Chondrocyte (in vitro differentiated cells): ENCODE measurements at regions not wholly inside any gene's neighbourhood (a gene's known extent, or its start where the extent isn't known, plus 50 kb on each side); places are given as distances from the start of the nearest gene placed in this dataset.

ENCODE experiments used
- DNase-seq: peaks from one replicate; pipeline ENCODE4 v3.0.0; 2021; ENCODE audit warnings: mixed read lengths, low spot score
- H3K27ac Mint-ChIP-seq: one replicate; pipeline ENCODE4 v1.8.0; 2021; ENCODE audit warnings: mild to moderate bottlenecking, moderate library complexity, mixed read lengths; ENCODE audit not compliant: unreplicated experiment
- H3K27me3 Mint-ChIP-seq: 2 replicates; pipeline ENCODE4 v1.8.0; 2021; ENCODE audit warnings: low read depth, mixed read lengths
- H3K36me3 Mint-ChIP-seq: 2 replicates; pipeline ENCODE4 v1.8.0; 2021; ENCODE audit warnings: low read depth, mixed read lengths
- H3K4me1 Mint-ChIP-seq: 2 replicates; pipeline ENCODE4 v1.8.0; 2021; ENCODE audit warnings: low read depth, mild to moderate bottlenecking, mixed read lengths
- H3K4me3 Mint-ChIP-seq: one replicate; pipeline ENCODE4 v1.8.0; 2021; ENCODE audit warnings: mild to moderate bottlenecking, moderate library complexity, mixed read lengths; ENCODE audit not compliant: unreplicated experiment
- H3K9me3 Mint-ChIP-seq: 2 replicates; pipeline ENCODE4 v1.8.0; 2021; ENCODE audit warnings: low read depth, mixed read lengths
- CTCF ChIP-seq: fragments of 200-600 bp; sonication (generic); IDR thresholded peaks from 2 replicates; pipeline ENCODE4 v1.5.0; 2021; ENCODE audit warnings: antibody characterized with exemption, mild to moderate bottlenecking, moderate library complexity

GRCh38 chr19:31166206-31166605 lies 183.0 kb downstream of the TSHZ3 start:
- Mint-ChIP-seq H3K4me3 (no peak overlapping the region), H3K36me3 (no peaks in the 10 kb centered on the region), H3K4me1 (no peaks in the 10 kb centered on the region), H3K27me3 (peaks cover 6% of the 10 kb centered on the region), H3K9me3 (no peaks in the 10 kb centered on the region), H3K27ac (no peak overlapping the region)
- no peak for DNase-seq
- no peak for TF ChIP-seq CTCF

GRCh38 chr19:31164791-31165251 lies 184.4 kb downstream of the TSHZ3 start:
- no peaks in the 10 kb centered on the region for H3K9me3 Mint-ChIP-seq
- no peak overlapping the region for H3K4me3 Mint-ChIP-seq
- peaks cover 8% of the 10 kb centered on the region for H3K4me1 Mint-ChIP-seq
- no peak overlapping the region for H3K27ac Mint-ChIP-seq
- H3K36me3 Mint-ChIP-seq, result no peaks in the 10 kb centered on the region
- TF ChIP-seq CTCF, result no peak
- H3K27me3 Mint-ChIP-seq, result peaks cover 6% of the 10 kb centered on the region
- DNase-seq, result no peak

GRCh38 chr19:31160336-31160926 lies 188.8 kb downstream of the TSHZ3 start:
- no peak for TF ChIP-seq CTCF
- H3K4me1 Mint-ChIP-seq, result peaks cover 8% of the 10 kb centered on the region
- H3K27ac Mint-ChIP-seq, result no peak overlapping the region
- H3K9me3 Mint-ChIP-seq, result no peaks in the 10 kb centered on the region
- no peak overlapping the region for H3K4me3 Mint-ChIP-seq
- peaks cover under 1% of the 10 kb centered on the region for H3K27me3 Mint-ChIP-seq
- no peak for DNase-seq
- no peaks in the 10 kb centered on the region for H3K36me3 Mint-ChIP-seq

GRCh38 chr19:31154021-31154420 lies 195.2 kb downstream of the TSHZ3 start:
- no peak overlapping the region for H3K4me3 Mint-ChIP-seq
- no peak for DNase-seq

GRCh38 chr19:31152906-31153305 lies 196.3 kb downstream of the TSHZ3 start:
- Mint-ChIP-seq H3K36me3 (no peaks in the 10 kb centered on the region), H3K4me3 (no peak overlapping the region), H3K9me3 (peaks cover 6% of the 10 kb centered on the region), H3K27ac (no peak overlapping the region), H3K27me3 (no peaks in the 10 kb centered on the region), H3K4me1 (peaks cover 5% of the 10 kb centered on the region)
- no peak for DNase-seq
- TF ChIP-seq CTCF, result no peak

More at GRCh38 chr19:31154021-31154420, 195.2 kb downstream of the TSHZ3 start:
- H3K27me3 Mint-ChIP-seq, result no peaks in the 10 kb centered on the region
- H3K4me1 Mint-ChIP-seq, result peaks cover 5% of the 10 kb centered on the region
- TF ChIP-seq CTCF, result no peak
- no peak overlapping the region for H3K27ac Mint-ChIP-seq
- H3K9me3 Mint-ChIP-seq, result peaks cover 6% of the 10 kb centered on the region
- H3K36me3 Mint-ChIP-seq, result no peaks in the 10 kb centered on the region
